Stimulated activated effector memory CD8-positive, alpha-beta T cell treated with anti-CD3 and anti-CD28 coated beads, Interleukin-12 subunit alpha, Interleukin-12 subunit beta, amount 100 ng/mL, for 72 hours (primary cell): ENCODE measurements at regions not wholly inside any gene's neighbourhood (a gene's known extent, or its start where the extent isn't known, plus 50 kb on each side); places are given as distances from the start of the nearest gene placed in this dataset.

Source experiments
- ATAC-seq: fragments of 150-1000 bp; cut with Tn5 transposase; 2 replicates; pipeline ENCODE4 v1.10.0; 2021
- DNase-seq, 2 donors: peaks; one replicate each; pipeline ENCODE4 v3.0.0; 2021 to 2022; ENCODE audit warnings: low spot score in 2 of 2
- H3K27ac Mint-ChIP-seq: one replicate; pipeline ENCODE4 v1.8.0; 2022; ENCODE audit warnings: mild to moderate bottlenecking, mixed read lengths
- H3K36me3 Mint-ChIP-seq: one replicate; pipeline ENCODE4 v1.8.0; 2022; ENCODE audit warnings: mild to moderate bottlenecking, mixed read lengths
- H3K4me1 Mint-ChIP-seq: one replicate; pipeline ENCODE4 v1.8.0; 2022; ENCODE audit warnings: mixed read lengths
- H3K4me3 Mint-ChIP-seq: one replicate; pipeline ENCODE4 v1.8.0; 2022; ENCODE audit warnings: mild to moderate bottlenecking, mixed read lengths
- H3K9me3 Mint-ChIP-seq: one replicate; pipeline ENCODE4 v1.8.0; 2022; ENCODE audit warnings: mixed read lengths

- DNase-seq = no peak
- Mint-ChIP-seq H3K9me3 (no peaks in the 10 kb centered on the region), H3K4me3 (no peak overlapping the region), H3K36me3 (no peaks in the 10 kb centered on the region), H3K4me1 (no peaks in the 10 kb centered on the region), H3K27ac (no peak overlapping the region)
- ATAC-seq = no peak
Observed at GRCh38 chr22:48287031-48287430, 1524.6 kb downstream of the TBC1D22A start.

- DNase-seq (no peak), ATAC-seq (no peak)
- Mint-ChIP-seq H3K9me3 (no peaks in the 10 kb centered on the region), H3K36me3 (no peaks in the 10 kb centered on the region), H3K4me3 (no peak overlapping the region), H3K27ac (no peak overlapping the region), H3K4me1 (no peaks in the 10 kb centered on the region)
Observed at GRCh38 chr22:48284671-48285070, 1522.2 kb downstream of the TBC1D22A start.

GRCh38 chr22:48282804-48283203, 1520.4 kb downstream of the TBC1D22A start:
- DNase-seq (no peak), ATAC-seq (no peak)
- no peaks in the 10 kb centered on the region for H3K4me1 Mint-ChIP-seq
- H3K36me3 Mint-ChIP-seq = no peaks in the 10 kb centered on the region
- H3K9me3 Mint-ChIP-seq = no peaks in the 10 kb centered on the region
- no peak overlapping the region for H3K27ac Mint-ChIP-seq
- no peak overlapping the region for H3K4me3 Mint-ChIP-seq

GRCh38 chr22:48279461-48279756, 1517.0 kb downstream of the TBC1D22A start:
- H3K27ac Mint-ChIP-seq = no peak overlapping the region
- H3K4me1 Mint-ChIP-seq = no peaks in the 10 kb centered on the region
- ATAC-seq (no peak), DNase-seq (no peak)
- H3K9me3 Mint-ChIP-seq = no peaks in the 10 kb centered on the region
- no peak overlapping the region for H3K4me3 Mint-ChIP-seq
- no peaks in the 10 kb centered on the region for H3K36me3 Mint-ChIP-seq

- H3K27ac Mint-ChIP-seq = no peak overlapping the region
- H3K4me3 Mint-ChIP-seq = no peak overlapping the region
- no peaks in the 10 kb centered on the region for H3K36me3 Mint-ChIP-seq
- H3K9me3 Mint-ChIP-seq = no peaks in the 10 kb centered on the region
- no peak for DNase-seq
- no peak for ATAC-seq
- no peaks in the 10 kb centered on the region for H3K4me1 Mint-ChIP-seq
Observed at GRCh38 chr22:48278620-48279460, 1516.4 kb downstream of the TBC1D22A start.

- no peak for DNase-seq
- Mint-ChIP-seq H3K36me3 (no peaks in the 10 kb centered on the region), H3K4me3 (no peak overlapping the region), H3K27ac (no peak overlapping the region), H3K4me1 (no peaks in the 10 kb centered on the region), H3K9me3 (no peaks in the 10 kb centered on the region)
- no peak for ATAC-seq
Observed at GRCh38 chr22:48277868-48278581, 1515.6 kb downstream of the TBC1D22A start.

GRCh38 chr22:48276994-48277867, 1514.8 kb downstream of the TBC1D22A start:
- Mint-ChIP-seq H3K36me3 (no peaks in the 10 kb centered on the region), H3K27ac (no peak overlapping the region), H3K4me1 (no peaks in the 10 kb centered on the region), H3K4me3 (no peak overlapping the region), H3K9me3 (no peaks in the 10 kb centered on the region)
- peak; percentile 28 for ATAC-seq
- DNase-seq = no peak

- Mint-ChIP-seq H3K36me3 (no peaks in the 10 kb centered on the region), H3K4me1 (no peaks in the 10 kb centered on the region), H3K9me3 (no peaks in the 10 kb centered on the region), H3K4me3 (no peak overlapping the region), H3K27ac (no peak overlapping the region)
- DNase-seq = no peak
- no peak for ATAC-seq
Observed at GRCh38 chr22:48275412-48275811, 1513.0 kb downstream of the TBC1D22A start.

- no peak for DNase-seq
- H3K27ac Mint-ChIP-seq = no peak overlapping the region
- H3K36me3 Mint-ChIP-seq = no peaks in the 10 kb centered on the region
- H3K9me3 Mint-ChIP-seq = no peaks in the 10 kb centered on the region
- no peak overlapping the region for H3K4me3 Mint-ChIP-seq
- H3K4me1 Mint-ChIP-seq = no peaks in the 10 kb centered on the region
- no peak for ATAC-seq
Observed at GRCh38 chr22:48270731-48271130, 1508.3 kb downstream of the TBC1D22A start.

GRCh38 chr22:48268771-48269552, 1506.5 kb downstream of the TBC1D22A start:
- Mint-ChIP-seq H3K27ac (no peak overlapping the region), H3K9me3 (no peaks in the 10 kb centered on the region), H3K36me3 (no peaks in the 10 kb centered on the region), H3K4me3 (no peak overlapping the region), H3K4me1 (no peaks in the 10 kb centered on the region)
- no peak for DNase-seq
- no peak for ATAC-seq

GRCh38 chr22:48268293-48268692, 1505.8 kb downstream of the TBC1D22A start:
- Mint-ChIP-seq H3K4me1 (no peaks in the 10 kb centered on the region), H3K36me3 (no peaks in the 10 kb centered on the region), H3K9me3 (no peaks in the 10 kb centered on the region), H3K4me3 (no peak overlapping the region), H3K27ac (no peak overlapping the region)
- ATAC-seq (no peak), DNase-seq (no peak)

GRCh38 chr22:48267681-48268080, 1505.2 kb downstream of the TBC1D22A start:
- Mint-ChIP-seq H3K36me3 (no peaks in the 10 kb centered on the region), H3K4me1 (no peaks in the 10 kb centered on the region), H3K27ac (no peak overlapping the region), H3K4me3 (no peak overlapping the region), H3K9me3 (no peaks in the 10 kb centered on the region)
- ATAC-seq (no peak), DNase-seq (no peak)

GRCh38 chr22:48265000-48265625, 1502.7 kb downstream of the TBC1D22A start:
- H3K9me3 Mint-ChIP-seq = no peaks in the 10 kb centered on the region
- no peak for DNase-seq
- no peak for ATAC-seq
- no peak overlapping the region for H3K27ac Mint-ChIP-seq
- H3K4me1 Mint-ChIP-seq = no peaks in the 10 kb centered on the region
- H3K4me3 Mint-ChIP-seq = no peak overlapping the region
- H3K36me3 Mint-ChIP-seq = no peaks in the 10 kb centered on the region

GRCh38 chr22:48264586-48264985, 1502.1 kb downstream of the TBC1D22A start:
- Mint-ChIP-seq H3K4me3 (no peak overlapping the region), H3K27ac (no peak overlapping the region), H3K9me3 (no peaks in the 10 kb centered on the region), H3K4me1 (no peaks in the 10 kb centered on the region), H3K36me3 (no peaks in the 10 kb centered on the region)
- ATAC-seq (no peak), DNase-seq (no peak)
